ENCODE measurements at regions not wholly inside any gene's neighbourhood (a gene's known extent, or its start where the extent isn't known, plus 50 kb on each side); places are given as distances from the start of the nearest gene placed in this dataset.

- DNase-seq (ENCODE audit: low spot score), result no peak
Measured at GRCh38 chr17:45680360-45680759, 103.8 kb upstream of the CRHR1 start.

DNA sequence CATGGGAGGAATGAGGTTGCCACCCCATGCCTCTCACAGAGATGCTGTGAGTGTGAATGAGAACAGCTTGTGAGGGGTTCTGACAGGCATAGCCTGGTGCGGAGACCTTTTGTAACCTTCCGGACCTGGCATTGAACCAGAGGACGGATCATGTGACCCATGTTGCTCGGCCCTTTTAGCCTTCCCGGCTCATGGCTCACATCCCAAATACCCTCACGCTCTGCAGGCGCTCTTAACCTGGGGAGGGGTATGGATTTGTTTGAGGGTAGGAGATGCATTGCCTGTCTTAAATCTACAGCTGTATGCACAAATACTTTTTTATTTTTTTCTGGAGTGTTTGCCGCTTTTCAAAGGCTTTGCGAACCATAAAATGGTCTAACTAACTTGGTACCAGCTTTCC is 102.4 kb upstream of the CRHR1 start:
- DNase-seq (ENCODE audit: low spot score), result no peak

DNA sequence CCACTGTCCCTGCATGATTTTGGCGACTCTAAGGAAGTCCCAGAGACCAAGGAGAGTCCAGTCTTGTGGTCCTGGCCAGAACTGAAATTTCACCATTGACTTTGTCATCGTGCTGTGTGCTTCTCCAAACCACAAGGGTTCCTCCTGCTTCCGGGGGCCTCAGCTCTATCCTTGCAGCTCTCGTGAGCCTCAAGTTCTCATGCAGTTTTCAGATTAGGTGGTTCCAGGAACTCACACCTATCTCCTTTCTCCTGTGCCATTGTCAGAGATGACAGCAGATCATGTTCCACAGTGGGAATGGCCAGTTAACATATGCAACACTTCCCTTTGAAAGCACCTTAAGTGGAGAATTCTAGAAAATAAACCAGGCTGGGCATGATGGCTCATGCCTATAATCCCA is 97.9 kb upstream of the CRHR1 start:
- DNase-seq (ENCODE audit: low spot score), result no peak

DNA sequence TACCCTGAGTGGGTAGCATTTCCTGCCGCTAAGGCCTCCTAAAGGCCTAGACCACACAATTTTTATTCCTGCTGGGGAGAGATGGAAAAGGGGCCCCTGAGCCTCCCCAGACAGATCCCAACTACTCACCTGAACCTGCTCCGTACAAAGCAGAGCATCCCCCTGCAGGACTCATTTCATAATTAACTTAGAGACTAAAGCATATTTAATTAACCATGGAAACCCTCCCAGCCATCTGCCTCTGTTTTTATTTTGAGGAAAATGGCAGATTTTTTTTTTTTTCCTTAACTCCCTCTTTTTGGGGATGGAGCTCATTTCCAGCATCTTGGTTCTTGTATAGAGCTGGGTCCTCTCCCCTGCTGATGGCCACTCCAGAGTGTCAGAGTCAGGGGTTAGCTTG is 96.5 kb upstream of the CRHR1 start:
- no peak for DNase-seq (ENCODE audit: low spot score)

- DNase-seq (ENCODE audit: low spot score), result no peak
Measured at GRCh38 chr17:45688353-45688752, 95.8 kb upstream of the CRHR1 start.

DNA sequence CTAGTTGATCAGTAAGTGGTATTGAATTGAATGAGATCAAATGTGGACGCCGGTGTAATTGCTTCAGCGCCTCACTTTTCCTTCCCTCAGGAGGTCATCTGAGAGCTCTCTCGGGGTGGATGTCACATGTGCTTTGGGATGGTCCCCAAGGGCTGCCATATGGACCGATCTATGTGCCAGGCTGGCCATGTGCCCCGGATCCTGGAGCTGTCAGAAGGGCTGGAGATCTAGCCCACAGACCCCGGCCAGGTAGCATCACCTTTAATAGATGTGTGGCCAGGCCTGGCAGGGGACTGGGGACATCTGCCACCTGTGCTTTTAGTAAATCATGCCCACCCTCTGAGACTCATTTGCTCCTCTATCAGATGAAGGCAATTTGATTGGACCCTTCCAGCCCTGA is 95.3 kb upstream of the CRHR1 start:
- DNase-seq (ENCODE audit: low spot score), result no peak

DNA sequence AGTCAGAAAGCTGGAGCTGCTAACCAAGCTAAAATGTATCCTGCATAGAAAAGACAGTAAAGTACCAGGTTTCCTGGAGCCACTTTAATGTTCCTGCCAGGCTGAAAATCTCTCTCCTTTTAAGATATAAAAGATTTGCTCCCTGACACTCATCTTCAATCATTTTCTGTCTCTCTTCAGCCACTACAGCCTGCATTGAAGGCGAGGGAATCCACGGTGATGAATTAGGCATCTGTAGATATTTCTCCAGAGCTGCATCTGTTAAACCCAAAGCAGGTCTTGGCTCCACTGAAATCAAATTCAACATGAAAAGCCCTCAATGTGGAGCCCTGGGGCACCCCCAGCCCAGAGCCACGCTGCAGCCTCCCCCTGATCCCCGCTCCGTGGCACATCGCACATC is 94.7 kb upstream of the CRHR1 start:
- DNase-seq (ENCODE audit: low spot score), result no peak

DNA sequence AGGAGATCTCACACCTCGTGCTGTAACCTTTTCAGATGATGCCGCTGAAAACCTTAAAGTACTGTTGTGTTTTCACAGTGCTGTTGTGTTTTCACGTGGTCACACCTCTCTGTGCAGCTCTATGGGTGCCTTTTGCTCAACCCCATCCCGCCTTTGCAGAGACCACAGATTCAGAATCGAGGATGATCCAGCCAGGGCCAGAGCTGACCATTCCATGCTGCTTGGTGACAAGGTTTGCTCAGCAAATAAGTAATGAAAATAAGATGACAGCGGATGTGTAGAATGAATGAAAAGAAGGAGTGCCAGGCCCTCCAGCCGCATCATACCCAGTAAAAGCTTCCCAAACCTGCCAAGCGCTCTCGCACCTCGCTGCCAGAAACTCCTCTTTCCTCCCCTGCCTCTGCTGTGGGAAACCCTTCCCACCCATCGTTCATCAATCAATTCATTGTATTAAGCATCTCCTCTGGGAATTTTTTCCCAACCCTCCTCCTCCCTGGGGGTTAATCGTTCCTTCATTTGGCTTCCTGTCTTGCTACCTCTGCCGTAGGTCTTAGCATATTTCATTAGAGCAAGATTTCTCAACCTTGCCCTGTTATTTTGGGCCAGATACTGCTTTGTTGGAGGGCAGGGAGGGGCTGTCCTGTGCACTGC is 93.4 kb upstream of the CRHR1 start:
- no peak for DNase-seq (ENCODE audit: low spot score)

DNA sequence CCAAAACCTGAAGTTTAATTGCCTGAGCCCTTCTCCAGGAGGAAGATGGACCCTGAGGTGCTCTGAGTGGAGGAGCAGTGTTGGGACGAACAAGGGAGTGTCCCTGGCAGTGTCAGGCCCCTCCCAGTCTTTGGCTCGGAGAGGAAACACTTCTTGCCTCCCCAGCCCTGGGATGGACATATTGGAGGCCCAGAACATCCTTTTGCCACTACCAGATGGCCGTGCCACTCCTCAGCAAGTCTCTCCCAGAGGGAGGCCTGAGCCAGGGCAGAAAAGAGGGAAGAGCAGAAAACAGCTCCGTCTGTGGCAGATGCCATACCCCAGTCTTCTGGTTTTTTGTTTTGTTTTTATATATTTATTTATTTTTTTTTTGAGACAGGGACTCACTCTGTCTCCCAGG is 91.5 kb upstream of the CRHR1 start:
- no peak for DNase-seq (ENCODE audit: low spot score)

- DNase-seq (ENCODE audit: low spot score), result no peak
Measured at GRCh38 chr17:45693792-45694191, 90.3 kb upstream of the CRHR1 start.

- no peak for DNase-seq (ENCODE audit: low spot score)
Measured at GRCh38 chr17:45696442-45696841, 87.7 kb upstream of the CRHR1 start.

DNA sequence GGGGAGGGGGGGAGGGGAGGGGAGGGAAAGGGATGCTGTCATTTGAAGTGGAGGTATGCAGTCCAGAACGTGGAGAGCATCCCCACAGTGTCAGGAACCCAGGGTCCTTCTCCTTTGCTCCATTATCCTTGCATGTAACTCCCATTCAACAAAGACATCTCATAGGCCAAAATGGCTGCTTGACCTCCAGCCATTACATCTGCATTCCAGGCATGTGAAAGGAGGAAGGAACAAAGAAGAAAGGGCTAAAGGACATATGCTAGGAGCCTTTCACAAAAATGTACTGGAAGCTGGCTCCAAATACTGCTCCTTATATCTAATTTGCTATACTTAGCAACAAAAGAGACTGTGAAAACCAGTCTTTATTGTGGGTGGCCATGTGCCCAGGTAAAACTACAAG is 87.0 kb upstream of the CRHR1 start:
- DNase-seq (ENCODE audit: low spot score), result no peak

DNA sequence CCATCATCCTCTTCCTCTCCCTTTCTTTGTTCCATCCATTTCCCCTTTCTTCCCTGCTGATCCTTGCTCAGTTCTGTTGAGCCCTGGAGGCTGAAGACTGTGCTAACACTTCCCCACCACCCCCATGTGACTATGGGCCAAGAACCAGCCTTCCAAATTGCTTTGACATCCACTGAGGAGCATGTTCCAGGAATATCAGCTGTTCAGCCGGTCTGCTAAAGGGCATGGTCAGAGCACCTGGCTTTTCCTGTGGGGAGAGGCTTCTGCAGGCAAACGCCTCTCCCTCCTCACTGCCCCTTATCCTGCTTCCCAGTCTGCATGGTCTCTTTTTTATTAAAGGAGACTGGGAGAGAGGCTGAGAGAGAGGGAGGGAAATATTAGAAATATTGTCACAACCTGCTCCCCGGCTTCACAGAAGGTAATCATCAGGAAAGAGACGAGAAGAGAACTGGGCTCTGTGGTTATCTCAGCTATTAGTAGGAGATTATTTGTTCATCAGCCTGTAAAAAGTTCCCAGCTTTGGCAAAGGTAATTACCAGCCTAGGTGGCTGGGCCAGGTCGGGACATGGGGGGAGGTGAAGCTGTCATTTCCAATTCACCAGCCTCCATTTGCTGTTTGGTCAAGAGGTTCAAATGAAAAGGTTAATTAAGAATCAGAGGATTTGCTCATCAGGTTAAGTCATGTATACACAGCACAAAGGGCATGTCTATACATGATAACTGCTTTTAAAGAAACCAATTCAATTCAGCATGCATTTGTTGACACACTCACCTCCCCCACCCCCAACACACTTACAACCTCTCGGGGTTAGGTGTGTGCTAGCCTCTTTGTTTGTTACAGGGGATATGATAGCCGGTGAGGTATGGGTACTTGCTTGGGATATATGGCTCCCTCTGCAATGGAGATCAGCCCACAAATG is 83.7 kb upstream of the CRHR1 start:
- no peak for DNase-seq (ENCODE audit: low spot score)

DNA sequence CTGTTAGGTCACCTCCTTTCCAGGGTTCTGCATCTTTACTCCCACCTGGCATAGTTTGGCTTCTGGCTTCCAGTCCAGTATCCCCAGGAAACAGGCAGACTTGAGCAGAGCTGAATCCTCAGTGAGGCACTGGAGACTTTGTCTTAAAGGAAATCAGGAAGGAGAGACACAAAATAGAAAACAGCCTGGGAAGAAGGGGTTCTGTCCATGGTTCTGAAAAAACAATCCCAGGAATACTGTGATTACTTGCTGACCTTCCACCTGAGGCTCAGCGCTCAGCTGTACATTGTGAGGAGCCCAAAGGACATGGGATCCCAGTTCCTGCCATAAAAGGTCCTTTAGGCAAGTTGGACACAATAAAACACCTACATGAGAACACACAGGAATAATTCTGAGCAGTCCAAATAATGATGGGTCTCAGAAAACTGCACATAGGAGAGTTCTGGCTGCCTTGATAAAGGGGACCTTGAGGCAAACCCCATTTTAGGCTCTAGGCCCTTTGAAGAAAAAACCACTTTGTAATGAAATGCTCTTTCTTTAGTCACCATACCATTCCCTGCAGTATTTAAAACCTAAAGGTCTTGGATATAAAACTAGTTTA is 81.4 kb upstream of the CRHR1 start:
- DNase-seq (ENCODE audit: low spot score), result no peak

GRCh38 chr17:45703348-45703747 is 80.8 kb upstream of the CRHR1 start:
- no peak for DNase-seq (ENCODE audit: low spot score)

- DNase-seq (ENCODE audit: low spot score), result no peak
Measured at GRCh38 chr17:45703806-45704205, 80.3 kb upstream of the CRHR1 start.

GRCh38 chr17:45704251-45704650 is 79.9 kb upstream of the CRHR1 start:
- DNase-seq (ENCODE audit: low spot score), result no peak

GRCh38 chr17:45705123-45706009 is 78.8 kb upstream of the CRHR1 start:
- DNase-seq (ENCODE audit: low spot score), result no peak

GRCh38 chr17:45706033-45706432 is 78.1 kb upstream of the CRHR1 start:
- no peak for DNase-seq (ENCODE audit: low spot score)

DNA sequence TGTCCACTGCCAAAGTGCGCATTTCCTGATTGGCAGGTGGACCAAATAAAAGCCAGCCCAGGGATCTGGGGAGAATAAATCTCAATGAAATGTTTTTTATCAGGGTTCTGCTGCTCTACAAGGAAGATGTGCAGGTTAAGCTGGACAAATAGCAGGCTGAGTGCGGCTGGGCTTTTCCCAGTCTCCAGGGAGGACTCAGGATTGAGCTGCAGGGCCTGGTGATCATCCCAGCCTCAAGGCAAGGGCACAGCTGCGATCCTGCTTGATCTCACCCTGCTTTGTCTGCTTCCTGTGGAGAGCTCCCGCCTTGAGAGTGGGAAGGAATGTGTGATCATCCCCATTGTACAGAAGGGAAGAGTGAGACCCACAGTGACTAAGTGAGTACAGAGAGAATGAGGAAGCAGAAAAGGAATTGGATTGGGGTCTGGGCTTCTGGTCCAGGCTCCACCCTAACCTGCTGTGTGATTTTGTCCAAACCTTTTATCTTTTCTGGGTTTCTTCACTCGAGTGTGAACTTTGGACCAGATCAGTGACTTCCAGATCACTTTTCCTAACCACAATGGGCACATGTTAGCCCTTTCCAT is 75.3 kb upstream of the CRHR1 start:
- no peak for DNase-seq (ENCODE audit: low spot score)

GRCh38 chr17:45709728-45710288 is 74.3 kb upstream of the CRHR1 start:
- no peak for DNase-seq (ENCODE audit: low spot score)

DNA sequence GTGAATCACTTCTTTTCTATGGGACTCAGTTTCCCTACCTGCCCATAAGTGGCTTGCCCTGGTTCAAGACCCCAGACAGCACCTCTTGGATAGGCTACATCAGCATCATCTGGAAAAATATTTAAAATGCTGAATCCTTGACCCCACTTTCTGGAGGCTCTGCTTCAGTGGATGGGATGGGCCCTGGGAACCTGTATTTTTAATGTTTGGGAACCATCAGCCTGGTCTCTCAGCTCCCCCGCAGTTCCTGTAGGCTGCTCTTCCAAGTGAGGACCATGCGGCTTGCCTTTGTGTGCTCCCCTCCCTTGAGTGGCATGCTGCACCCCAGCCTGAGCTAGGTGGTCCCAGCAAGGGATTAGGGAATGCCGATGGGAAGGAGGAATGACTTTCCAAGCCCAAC is 68.3 kb upstream of the CRHR1 start:
- no peak for DNase-seq (ENCODE audit: low spot score)

Data from kidney capillary endothelial cell (primary cell).